Left ventricle myocardium superior (tissue), 1 donor: ENCODE measurements at regions not wholly inside any gene's neighbourhood (a gene's known extent, or its start where the extent isn't known, plus 50 kb on each side); places are given as distances from the start of the nearest gene placed in this dataset.

Source experiments
- ATAC-seq: fragments of 200-7000 bp; cut with Tn5 transposase; one replicate; pipeline ENCODE4 v1.9.1; 2020; ENCODE audit warnings: mild to moderate bottlenecking, moderate library complexity
- DNase-seq: peaks from one replicate; pipeline ENCODE4 v3.0.0-alpha.2; 2020
- intact Hi-C: fragments of 100-400 bp; cut with micrococcal nuclease; formaldehyde crosslinking; loops from one replicate; pipeline ENCODE4 v1.11.0; 2022
- donor health status: DM: no; HTN: yes; CAD: no; lungs with severe emphysema.

DNA sequence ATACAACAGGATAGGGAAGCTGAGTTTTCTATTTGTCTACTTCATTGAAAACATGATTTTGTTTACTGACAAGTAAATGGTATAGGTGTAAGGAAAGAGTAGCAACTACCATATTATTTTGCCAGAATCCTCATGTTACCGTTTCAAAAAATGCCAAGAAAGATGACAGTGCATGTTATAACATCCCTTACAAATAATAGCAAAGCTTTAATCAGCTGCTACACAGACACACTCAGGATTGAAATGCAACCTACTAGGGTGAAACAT is 331.5 kb downstream of the CHRM3 start:
- ATAC-seq (no peak), DNase-seq (no peak)
- intact Hi-C loops: no loop called here

DNA sequence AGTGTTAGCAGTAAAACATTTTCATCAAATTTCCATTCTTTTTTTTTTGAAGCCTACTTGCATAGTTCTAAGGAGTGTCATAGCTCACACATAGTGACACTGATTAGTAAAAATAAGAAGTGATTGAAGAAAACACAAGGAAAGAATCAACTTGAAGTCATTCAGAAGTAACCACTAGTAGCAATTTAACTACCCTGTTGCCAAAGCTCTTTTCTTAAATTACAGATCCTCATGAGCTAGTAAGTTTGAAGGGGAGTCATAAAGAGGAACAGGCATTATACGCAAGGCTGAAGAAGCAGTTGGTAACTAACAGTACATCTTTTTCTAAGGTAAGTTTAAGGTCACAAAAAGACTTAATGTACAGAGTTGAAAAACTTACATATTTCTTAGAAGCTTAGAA is 332.2 kb downstream of the CHRM3 start:
- intact Hi-C loops: no loop called here
- ATAC-seq (no peak), DNase-seq (no peak)

DNA sequence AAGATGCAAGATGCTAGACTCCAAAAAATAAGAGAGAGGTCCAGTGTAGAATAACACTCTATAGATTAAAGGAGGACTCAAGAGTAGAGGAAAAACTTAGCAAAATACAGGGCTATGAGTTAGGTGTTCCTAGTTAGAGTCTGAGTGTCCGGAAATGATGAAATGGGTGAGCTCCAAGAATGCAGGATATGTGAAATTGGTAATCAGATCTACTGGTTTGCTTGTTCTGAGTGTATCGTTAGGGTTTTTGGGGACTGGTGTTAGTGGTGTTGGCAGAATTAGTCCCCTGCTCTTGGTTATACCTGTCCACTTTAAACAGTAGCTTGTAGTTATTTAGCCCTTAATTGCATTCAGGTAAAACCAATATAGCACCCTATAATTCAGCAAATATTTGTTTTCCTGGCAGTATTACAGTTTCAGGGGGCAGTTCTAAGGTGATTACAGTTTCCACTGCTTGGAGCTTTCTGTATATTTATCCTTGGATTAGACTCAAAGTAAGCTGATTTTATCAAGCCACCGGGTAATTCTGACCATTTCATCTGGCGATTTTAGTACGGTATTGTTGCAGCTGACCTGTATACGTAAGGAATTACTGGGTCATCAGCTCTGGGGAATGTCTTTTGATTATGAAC is 332.7 kb downstream of the CHRM3 start:
- DNase-seq: no peak
- intact Hi-C loops: no loop called here
- ATAC-seq: no peak

DNA sequence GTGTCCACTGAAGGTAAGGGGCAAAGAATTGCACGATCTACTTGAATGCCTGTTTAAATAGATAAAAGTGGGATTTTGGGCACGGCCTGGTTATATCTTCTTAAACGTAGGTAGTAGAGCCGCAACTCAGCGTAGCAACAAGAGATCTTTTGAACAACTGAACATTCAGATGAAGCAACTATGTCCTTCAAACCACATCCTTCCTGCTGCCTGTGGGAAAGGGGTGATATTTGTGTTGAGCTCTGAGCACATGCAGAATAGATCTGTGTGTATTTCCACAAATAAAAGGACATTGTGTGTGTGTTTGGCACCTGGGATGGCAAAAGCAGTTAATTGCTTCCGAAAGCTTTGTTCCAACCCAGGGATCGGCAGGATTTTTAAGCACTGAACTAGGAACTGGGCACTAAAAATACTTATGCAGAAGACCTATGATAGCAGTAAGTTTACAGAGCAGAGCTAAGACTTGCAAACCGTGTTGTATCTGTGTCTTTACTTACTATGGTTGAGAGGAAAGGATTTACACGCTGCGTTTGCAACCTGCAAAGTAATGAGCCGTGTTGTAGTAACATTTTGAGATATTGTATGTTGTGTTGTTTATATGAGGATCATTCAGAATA is 333.4 kb downstream of the CHRM3 start:
- no peak for DNase-seq
- ATAC-seq: no peak
- intact Hi-C loops: no loop called here

DNA sequence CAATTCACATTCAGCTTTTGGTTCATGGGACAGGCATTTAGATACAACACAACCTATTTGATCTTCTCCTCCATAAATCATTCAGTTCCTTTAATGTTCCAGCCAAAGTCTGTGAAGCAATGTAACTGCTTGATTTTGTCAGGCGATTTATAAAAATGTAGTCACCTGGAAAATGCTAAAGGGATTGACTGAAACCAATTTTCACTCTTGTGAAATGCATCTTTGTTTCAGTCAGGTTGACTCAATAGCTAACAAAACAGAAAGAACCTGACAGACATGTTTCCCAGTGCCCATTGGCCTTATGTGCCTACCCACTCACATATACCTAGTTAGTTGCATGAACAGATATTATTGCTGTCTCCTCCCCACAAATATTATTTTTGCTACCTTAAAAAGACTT is 335.7 kb downstream of the CHRM3 start:
- DNase-seq (no peak), ATAC-seq (no peak)
- intact Hi-C loops: no loop called here

DNA sequence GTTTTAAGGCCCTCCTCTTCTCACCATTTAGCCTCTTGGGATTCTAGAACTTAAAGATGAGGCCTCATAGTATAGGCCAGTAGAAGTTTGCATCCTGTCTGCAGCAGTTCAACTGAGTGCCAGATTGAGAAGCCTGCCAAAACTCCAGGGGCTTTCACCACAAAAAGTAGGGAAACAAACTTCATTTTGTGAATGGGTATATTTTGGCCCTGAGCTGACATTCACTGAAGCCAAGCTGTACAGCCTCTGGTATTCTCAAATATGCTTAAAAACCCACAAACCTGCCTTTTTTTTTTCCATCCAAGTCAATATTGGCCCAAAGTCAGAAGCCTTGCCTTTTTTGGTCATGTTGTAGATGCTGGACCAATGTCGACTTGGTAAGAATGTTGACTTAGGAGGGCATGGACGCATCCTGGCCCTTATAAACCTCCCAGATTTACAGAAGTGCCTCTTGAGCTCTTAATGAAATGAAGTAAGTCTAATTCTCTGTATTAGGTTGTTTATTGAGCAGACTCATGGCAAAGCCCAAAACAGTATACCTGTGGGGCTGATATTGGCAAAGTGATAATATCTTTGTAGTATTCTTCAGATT is 337.5 kb downstream of the CHRM3 start:
- ATAC-seq (no peak), DNase-seq (no peak)
- intact Hi-C loops: no loop called here

DNA sequence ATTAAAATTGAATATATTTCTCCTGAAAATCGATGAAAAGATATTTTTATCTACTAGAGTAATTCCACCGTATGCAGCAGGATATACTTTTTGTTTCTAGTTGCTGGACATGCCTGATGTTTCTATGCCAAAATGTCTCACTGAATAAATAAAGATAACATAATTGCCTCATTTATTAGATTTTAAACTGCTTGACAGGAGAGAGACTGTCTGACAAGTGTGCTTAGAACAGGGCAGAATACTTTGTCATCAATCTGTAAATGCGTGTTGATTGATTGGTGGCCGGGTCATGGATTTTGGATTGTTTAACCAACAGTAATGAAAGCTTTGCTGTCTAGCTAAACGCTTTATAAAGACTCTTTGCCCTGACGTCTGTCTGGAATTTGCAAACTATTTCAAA is 339.0 kb downstream of the CHRM3 start:
- ATAC-seq: no peak

DNA sequence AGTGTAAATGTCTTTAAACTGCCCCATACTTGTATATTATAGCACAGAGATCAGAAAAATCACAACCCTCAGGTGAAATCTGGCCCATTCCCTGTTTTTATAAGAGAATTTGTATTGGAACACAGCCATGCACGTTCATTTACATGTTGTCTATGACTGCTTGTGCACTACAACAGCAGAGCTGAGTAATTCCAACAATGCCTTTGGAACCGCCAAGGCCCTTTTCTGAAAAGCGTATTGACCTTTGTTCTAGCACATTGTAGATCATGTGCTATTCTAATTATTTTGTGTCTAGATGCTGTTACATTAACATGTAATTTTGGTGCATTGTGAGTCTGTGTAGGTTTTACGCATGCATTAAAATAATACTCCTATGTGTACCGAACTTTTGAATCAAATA is 339.6 kb downstream of the CHRM3 start:
- DNase-seq (no peak), ATAC-seq (no peak)
- intact Hi-C loops: no loop called here

More for the DNA sequence above, 339.0 kb downstream of the CHRM3 start:
- intact Hi-C loops: no loop called here
- no peak for DNase-seq

DNA sequence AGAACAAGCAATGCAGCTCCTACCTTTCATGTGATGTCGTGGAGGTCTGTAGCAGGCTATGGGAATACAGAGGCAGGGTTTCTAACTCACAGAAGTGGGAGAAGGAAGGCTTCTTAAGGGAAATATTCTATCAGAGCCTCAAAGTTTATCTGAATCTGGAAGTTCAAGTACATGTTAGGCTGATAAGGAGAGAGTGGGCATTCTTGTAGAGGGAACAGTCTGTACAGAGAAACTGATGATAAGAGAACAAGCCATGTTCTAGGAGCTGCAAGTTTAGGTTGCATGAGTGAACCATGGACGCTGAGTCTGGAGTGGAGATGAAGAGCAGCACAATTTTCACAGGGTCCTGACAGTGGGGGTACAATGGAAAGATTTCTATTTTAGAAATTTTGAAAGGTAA is 344.0 kb downstream of the CHRM3 start:
- DNase-seq (no peak), ATAC-seq (no peak)
- intact Hi-C loops: no loop called here

DNA sequence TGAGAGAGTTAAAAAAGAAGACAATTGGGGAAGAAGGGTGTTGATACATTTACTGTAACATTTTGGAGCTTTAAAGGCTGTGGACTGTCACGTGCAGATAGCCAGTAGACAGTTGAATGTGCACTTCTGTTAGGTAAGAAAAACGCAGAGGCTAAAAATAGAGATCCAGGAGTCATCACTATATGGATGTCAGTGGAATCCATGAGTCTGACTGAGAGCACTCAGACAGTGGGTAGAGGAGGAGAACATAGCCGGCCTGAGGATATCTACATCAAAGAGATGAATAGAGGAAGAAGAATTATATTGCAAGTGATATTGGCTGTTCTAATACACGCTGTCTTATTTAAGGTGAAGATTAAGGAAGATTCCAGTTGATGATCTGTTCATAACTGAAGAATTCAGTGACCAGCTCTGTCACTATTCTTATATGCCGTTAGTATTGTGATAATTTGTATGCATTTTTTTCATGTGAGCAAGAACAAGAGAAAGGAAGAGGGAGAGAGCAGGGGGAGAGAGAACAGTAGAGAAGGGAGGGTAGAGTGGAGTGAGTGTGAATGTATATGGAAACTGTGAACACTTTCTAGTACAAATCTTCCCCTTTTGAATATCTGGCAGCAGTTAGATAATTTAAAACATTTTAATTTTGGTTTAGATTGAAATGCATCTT is 344.8 kb downstream of the CHRM3 start:
- DNase-seq (no peak), ATAC-seq (no peak)
- intact Hi-C loops: no loop called here

DNA sequence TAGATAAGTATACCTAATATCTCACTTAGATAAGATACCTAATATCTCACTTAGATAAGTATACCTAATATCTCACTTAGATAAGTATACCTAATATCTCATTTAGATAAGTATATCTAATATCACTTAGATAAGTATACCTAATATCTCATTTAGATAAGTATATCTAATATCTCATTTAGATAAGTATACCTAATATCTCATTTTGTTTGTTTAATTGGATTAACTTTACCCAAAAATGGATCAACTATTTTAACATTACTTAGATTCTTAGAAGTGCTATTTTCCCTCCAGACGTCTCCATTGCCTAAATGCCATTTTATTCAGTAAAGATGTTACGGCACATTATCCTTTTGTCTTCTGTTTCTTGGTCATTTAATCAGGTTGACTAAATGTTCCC is 346.4 kb downstream of the CHRM3 start:
- intact Hi-C loops: no loop called here
- DNase-seq (no peak), ATAC-seq (no peak)

DNA sequence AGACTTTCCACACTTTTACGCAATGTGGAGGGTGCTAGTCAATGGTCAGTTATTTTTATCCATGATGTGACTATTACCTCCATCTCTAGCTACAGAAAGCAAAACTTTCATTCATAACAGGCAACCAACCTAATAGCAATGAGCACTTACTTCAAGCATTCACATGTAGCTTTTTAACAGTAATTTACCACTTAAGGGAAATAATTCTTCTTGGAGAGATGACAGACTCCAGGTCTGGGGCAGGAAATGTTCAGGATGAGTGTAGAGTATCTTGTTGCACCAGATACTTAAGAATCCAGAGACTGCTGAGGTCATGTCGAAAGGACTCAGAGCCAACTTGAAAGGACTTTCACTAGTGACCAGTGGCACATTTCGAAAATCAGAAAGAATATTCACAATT is 347.6 kb downstream of the CHRM3 start:
- ATAC-seq (no peak), DNase-seq (no peak)
- intact Hi-C loops: no loop called here

DNA sequence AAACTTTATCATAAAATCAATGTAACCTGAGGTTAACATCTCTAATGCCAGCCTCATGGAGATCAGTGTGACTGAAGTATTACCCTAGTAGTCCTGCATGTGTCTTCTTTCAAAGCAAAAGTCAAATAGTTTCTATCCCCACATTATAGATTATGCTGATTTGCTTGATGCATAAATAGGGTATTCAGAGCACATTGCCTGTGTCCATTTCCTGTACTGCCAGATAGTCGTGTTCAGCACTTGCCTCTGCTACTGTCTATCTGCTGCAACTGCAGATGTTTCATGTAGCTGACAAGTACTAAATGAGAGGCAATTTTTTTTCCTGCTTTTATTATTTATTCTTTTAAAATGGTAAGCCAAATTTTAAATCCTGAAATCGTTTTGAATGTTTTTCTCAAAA is 348.7 kb downstream of the CHRM3 start:
- DNase-seq (no peak), ATAC-seq (no peak)
- intact Hi-C loops: no loop called here

DNA sequence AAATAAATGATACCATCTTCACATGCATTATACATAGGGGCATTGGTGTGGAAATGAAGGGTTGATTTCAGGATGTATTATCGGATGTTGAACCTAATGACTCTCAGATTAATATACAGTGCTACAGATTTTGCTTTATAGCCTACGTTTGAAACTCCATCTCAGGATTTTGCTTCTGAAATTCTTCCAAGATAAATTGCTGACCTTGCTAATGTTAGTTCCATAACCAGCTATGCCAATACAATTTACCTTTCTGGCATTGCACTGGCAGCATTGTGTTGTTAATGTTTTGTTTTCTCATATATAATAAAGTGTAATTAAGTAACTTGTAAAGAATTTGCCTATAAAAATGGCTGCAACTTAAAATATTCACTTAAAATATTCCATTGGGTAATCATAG is 350.1 kb downstream of the CHRM3 start:
- no peak for ATAC-seq

DNA sequence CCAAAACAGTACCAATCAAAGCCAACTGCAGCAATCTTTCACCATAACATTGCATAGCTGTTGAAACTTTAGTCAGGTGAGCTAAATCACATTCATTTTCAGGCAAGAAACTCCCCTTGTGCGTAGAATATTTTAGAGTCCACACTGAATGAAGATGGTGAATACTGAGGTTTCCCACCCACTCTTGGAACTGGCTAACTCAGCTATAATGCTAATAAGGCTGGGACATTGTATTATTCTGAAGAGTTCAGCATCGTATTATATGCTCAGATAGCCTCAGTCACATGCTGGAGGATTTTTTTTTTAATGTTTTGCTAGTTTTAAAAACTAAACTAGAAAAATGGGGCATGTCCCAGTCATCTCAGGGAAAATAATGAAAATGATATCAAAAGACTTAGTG is 352.3 kb upstream of the FMN2 start:
- intact Hi-C loops: no loop called here
- DNase-seq (no peak), ATAC-seq (no peak)

More for the DNA sequence above, 350.1 kb downstream of the CHRM3 start:
- no peak for DNase-seq
- intact Hi-C loops: no loop called here

DNA sequence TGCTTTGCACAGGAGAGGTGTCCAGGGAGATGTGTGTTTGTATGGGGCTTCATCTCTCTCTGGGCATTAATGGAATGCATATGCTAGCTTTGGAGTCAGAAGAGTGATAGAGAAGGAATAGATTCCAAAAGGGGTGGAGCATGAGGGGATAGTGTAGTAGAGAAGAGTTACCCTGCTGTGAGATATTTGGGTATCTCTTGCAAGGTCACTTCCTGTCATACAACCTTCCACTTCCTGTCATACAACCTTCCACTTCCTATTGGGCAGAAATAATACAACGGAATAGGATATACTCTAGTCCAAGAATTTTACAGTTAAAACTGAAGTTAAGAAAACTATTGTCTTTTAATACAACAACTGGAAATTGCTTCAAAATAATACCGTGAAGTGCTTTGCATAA is 351.8 kb upstream of the FMN2 start:
- intact Hi-C loops: no loop called here
- ATAC-seq: no peak
- no peak for DNase-seq

DNA sequence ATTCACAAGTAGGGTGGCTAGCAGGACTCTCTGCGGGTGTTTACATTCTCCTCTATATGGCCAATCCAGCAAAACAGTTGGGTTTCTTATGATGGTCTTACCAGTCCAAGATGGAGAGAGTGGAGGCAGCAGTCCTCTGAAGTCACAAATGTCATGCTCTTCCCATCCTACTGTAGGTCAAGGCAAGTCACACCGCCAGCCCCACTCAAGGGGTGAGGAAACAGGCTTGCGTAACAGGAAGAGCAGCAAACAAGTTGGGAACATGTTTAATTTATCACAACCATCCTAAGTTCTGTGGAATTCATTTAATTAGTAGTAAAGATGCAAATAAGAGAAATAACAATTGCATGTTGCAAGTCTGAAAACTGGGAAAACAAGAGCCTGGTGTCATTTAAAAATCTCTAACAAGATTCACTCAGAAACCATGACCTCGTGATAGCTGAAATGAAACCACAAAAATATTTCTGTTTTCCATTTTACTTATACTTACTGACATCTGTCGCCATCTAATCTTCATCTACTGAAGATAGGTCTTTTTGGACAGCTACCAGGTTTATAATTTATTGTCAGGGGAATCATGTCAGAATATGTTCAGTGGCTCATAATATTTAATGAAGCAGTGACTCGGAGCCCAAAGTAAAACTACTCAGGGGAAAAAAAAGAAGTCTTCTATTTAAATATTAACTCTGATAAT is 349.1 kb upstream of the FMN2 start:
- no peak for DNase-seq
- ATAC-seq: no peak
- intact Hi-C loops: no loop called here

DNA sequence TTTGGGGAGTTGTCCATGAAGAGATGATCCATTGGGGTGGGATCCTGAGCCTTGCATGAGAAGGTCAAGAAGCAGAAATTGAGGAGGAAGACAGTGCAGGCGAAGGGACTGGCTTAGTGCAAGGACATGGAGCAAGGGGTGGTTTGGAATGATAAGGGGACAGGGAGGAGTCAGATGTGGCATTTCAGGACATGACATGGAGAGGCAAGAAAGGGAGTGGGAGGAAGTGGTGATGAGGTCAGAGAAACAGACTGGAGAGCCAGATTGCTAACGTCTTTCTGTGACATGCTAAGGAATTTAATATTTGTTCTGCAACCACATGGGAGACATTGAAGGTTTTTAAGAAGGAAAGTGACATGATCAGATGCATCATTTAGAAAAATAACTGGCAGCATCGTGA is 346.8 kb upstream of the FMN2 start:
- intact Hi-C loops: no loop called here
- ATAC-seq (no peak), DNase-seq (no peak)

DNA sequence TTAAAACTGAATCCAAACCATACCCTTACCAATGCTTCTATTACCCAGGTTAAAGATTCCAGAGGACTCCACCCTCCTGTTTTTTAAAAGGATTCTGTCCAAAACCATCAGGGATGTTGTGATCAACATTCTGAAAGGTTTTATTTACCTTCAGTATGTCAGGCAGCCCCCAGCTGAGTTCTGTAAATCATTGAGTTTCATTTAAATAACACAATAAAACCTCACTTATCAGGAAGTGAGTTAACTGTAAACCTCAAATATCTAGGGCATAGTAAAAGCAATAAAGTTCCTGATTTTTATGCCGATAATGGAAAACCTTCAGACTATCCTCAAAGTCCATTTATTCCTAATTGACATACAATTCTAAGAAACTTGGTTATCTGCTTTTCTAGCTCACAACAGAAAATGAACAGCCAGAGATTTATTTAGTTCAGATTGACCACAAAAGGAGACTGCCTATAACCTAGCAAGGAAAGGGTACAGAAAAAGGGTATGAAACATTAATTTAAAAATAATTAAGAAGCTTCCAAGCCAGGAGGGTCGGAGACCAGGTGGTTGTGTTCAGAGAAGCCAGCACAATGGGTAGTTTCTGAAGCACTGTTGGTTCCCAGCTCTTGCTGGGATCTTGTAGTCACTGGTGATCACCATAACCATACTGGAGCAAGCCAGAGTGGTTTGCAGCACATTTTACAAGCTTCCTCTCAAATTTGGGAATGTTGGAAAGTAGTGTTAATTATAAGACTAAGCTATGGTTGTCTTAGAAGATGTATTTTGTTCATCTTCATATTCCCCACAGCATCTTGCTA is 336.4 kb upstream of the FMN2 start:
- ATAC-seq (no peak), DNase-seq (no peak)
- intact Hi-C loops: no loop called here

DNA sequence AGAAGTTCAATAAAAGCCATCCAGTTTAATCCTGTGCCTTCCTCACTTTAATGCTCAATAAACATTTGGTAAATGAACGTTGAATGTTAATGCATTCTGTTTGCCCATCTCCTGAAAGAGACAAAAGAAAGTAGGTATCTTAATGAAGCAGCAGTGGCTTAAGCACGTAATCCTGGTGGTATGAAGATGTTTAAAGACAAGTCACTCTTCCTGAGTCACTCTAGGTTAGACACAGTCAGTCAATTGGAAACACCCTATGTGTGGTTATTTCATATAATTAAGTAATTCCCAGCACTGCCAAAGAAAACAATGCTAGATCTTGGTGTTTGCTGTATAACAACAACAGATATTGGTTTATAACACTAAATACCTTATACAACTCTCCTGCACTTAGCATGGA is 334.0 kb upstream of the FMN2 start:
- intact Hi-C loops: no loop called here
- ATAC-seq: no peak
- no peak for DNase-seq
